Left lobe of liver (tissue), 2 donors: ENCODE measurements at regions not wholly inside any gene's neighbourhood (a gene's known extent, or its start where the extent isn't known, plus 50 kb on each side); places are given as distances from the start of the nearest gene placed in this dataset.
A peak's percentile ranks its signal among the peaks of the same experiment; 100 is the strongest.

ENCODE experiments used
- ATAC-seq: fragments of 200-7000 bp; cut with Tn5 transposase; one replicate; pipeline ENCODE4 v1.9.1; 2020; ENCODE audit warnings: mild to moderate bottlenecking, moderate library complexity
- DNase-seq: peaks from one replicate; pipeline ENCODE4 v3.0.0-alpha.2; 2020; ENCODE audit warnings: low spot score
- donor health status: DM: no; HTN: no; CAD: no; lungs with moderate emphysema.
- donor health status: DM: no; HTN: yes; CAD: no.

GRCh38 chr3:107992976-107993684 lies 97.7 kb downstream of the CD47 start:
- DNase-seq (no peak), ATAC-seq (no peak)

GRCh38 chr3:107990926-107991325 lies 99.9 kb downstream of the CD47 start:
- ATAC-seq, result no peak
- no peak for DNase-seq

- DNase-seq, result no peak
These were observed 100.4 kb downstream of the CD47 start for GRCh38 chr3:107990433-107990832.

GRCh38 chr3:107989661-107990060 lies 101.2 kb downstream of the CD47 start:
- no peak for ATAC-seq
- DNase-seq, result no peak

More at GRCh38 chr3:107990433-107990832, 100.4 kb downstream of the CD47 start:
- ATAC-seq, result no peak

- DNase-seq (no peak), ATAC-seq (peak; percentile 26)
These were observed 102.2 kb downstream of the CD47 start for GRCh38 chr3:107988460-107989175.

GRCh38 chr3:107987036-107987939 lies 103.5 kb downstream of the CD47 start:
- DNase-seq (peak; percentile 86), ATAC-seq (peak; percentile 91)

GRCh38 chr3:107986505-107986904 lies 104.3 kb downstream of the CD47 start:
- ATAC-seq (no peak), DNase-seq (no peak)

- DNase-seq (no peak), ATAC-seq (no peak)
These were observed 105.3 kb downstream of the CD47 start for GRCh38 chr3:107985496-107985895.

- ATAC-seq (no peak), DNase-seq (no peak)
These were observed 107.6 kb downstream of the CD47 start for GRCh38 chr3:107983247-107983646.

GRCh38 chr3:107982165-107982564 lies 108.7 kb downstream of the CD47 start:
- no peak for ATAC-seq

GRCh38 chr3:107981471-107982111 lies 109.2 kb downstream of the CD47 start:
- ATAC-seq (peak; percentile 19), DNase-seq (no peak)

More at GRCh38 chr3:107982165-107982564, 108.7 kb downstream of the CD47 start:
- DNase-seq, result no peak

- DNase-seq, result no peak
- no peak for ATAC-seq
These were observed 111.3 kb downstream of the CD47 start for GRCh38 chr3:107979538-107979937.

GRCh38 chr3:107978131-107979055 lies 112.4 kb downstream of the CD47 start:
- DNase-seq (no peak), ATAC-seq (no peak)

GRCh38 chr3:107977221-107978130 lies 113.4 kb downstream of the CD47 start:
- ATAC-seq, result no peak

GRCh38 chr3:107976202-107976800 lies 114.5 kb downstream of the CD47 start:
- ATAC-seq (no peak), DNase-seq (no peak)

More at GRCh38 chr3:107977221-107978130, 113.4 kb downstream of the CD47 start:
- DNase-seq, result no peak

GRCh38 chr3:107975529-107976201 lies 115.2 kb downstream of the CD47 start:
- no peak for DNase-seq
- ATAC-seq, result no peak

- ATAC-seq, result no peak
These were observed 116.9 kb downstream of the CD47 start for GRCh38 chr3:107973961-107974360.

GRCh38 chr3:107973152-107973551 lies 117.7 kb downstream of the CD47 start:
- DNase-seq (no peak), ATAC-seq (no peak)

More at GRCh38 chr3:107973961-107974360, 116.9 kb downstream of the CD47 start:
- DNase-seq, result no peak
